WERI-Rb-1 (cell line): ENCODE measurements at regions not wholly inside any gene's neighbourhood (a gene's known extent, or its start where the extent isn't known, plus 50 kb on each side); places are given as distances from the start of the nearest gene placed in this dataset.

Experiments
- DNase-seq: peaks from one replicate; pipeline ENCODE4 v3.0.0-alpha.2; 2020
- H3K27ac ChIP-seq: fragments of 250-450 bp; sonication (Bioruptor Pico); 2 replicates; pipeline ENCODE4 v1.5.1; 2020; ENCODE audit warnings: mild to moderate bottlenecking, moderate library complexity
- H3K27me3 ChIP-seq: fragments of 250-450 bp; sonication (Bioruptor Pico); 2 replicates; pipeline ENCODE4 v1.5.1; 2021; ENCODE audit warnings: mild to moderate bottlenecking, low read depth, moderate library complexity; ENCODE audit not compliant: insufficient read depth, severe bottlenecking
- H3K36me3 ChIP-seq: fragments of 250-450 bp; sonication (Bioruptor Pico); 2 replicates; pipeline ENCODE4 v1.5.1; 2020; ENCODE audit warnings: mild to moderate bottlenecking, moderate library complexity
- H3K4me3 ChIP-seq: 2 replicates; pipeline ENCODE4 v1.5.1; 2011; ENCODE audit warnings: low read depth, mild to moderate bottlenecking, control low read depth, low read length
- H3K9me3 ChIP-seq: fragments of 250-450 bp; sonication (Bioruptor Pico); 2 replicates; pipeline ENCODE4 v1.5.1; 2021; ENCODE audit warnings: mild to moderate bottlenecking, moderate library complexity; ENCODE audit not compliant: severe bottlenecking
- CTCF ChIP-seq: IDR thresholded peaks from 2 replicates; pipeline ENCODE4 v1.5.1; 2011; ENCODE audit warnings: low read depth, mild to moderate bottlenecking, control low read depth, inconsistent platforms, low read length

- TF ChIP-seq CTCF = no peak
- Histone ChIP-seq H3K9me3 (no peaks in the 10 kb centered on the region), H3K27me3 (no peaks in the 10 kb centered on the region), H3K4me3 (no peak overlapping the region), H3K27ac (no peak overlapping the region), H3K36me3 (no peaks in the 10 kb centered on the region)
- DNase-seq = no peak
These were observed 124.8 kb downstream of the NUP35 start for GRCh38 chr2:183248866-183249567.

DNA sequence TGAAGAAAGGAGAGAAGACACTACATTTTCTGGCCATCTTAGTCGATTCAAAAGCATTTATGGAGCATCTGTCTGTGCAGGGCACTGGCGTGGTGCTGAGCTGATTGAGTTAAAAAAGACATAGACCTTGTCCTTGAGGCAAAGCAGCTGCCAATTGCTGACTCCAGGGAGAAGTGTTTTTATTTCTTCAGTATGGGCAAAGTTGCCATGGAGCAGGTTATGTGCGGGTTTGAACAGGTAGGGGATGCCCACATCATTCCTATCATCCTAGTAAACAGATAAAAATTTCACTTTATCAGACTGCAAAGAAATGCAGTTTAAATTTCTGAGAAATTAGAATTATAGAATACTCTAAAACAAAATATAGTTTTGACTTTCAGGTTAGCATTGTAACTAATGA lies 125.8 kb downstream of the NUP35 start:
- Histone ChIP-seq H3K4me3 (no peak overlapping the region), H3K27me3 (no peaks in the 10 kb centered on the region), H3K27ac (no peak overlapping the region), H3K9me3 (no peaks in the 10 kb centered on the region), H3K36me3 (no peaks in the 10 kb centered on the region)
- no peak for TF ChIP-seq CTCF
- no peak for DNase-seq

DNA sequence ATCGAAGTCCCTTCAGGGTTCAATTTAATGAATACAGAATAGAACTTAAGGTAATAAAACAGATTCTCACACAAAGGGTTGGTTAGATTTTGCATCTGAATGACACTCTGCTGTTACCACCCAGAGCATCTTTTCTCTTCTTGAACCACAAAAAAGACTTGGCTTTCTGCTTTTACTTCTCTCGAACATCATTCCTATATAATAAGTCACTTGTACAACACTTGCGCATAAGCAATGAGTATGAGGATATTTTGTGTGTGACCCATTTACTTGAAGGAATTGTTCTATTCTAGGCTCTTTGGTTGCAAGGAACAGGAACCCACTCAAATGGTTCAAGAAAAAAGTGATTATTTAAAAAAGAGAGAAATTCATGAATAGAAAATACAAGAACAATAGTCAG lies 126.2 kb downstream of the NUP35 start:
- Histone ChIP-seq H3K9me3 (no peaks in the 10 kb centered on the region), H3K27me3 (no peaks in the 10 kb centered on the region), H3K27ac (no peak overlapping the region), H3K4me3 (no peak overlapping the region), H3K36me3 (no peaks in the 10 kb centered on the region)
- no peak for DNase-seq
- TF ChIP-seq CTCF = no peak

DNA sequence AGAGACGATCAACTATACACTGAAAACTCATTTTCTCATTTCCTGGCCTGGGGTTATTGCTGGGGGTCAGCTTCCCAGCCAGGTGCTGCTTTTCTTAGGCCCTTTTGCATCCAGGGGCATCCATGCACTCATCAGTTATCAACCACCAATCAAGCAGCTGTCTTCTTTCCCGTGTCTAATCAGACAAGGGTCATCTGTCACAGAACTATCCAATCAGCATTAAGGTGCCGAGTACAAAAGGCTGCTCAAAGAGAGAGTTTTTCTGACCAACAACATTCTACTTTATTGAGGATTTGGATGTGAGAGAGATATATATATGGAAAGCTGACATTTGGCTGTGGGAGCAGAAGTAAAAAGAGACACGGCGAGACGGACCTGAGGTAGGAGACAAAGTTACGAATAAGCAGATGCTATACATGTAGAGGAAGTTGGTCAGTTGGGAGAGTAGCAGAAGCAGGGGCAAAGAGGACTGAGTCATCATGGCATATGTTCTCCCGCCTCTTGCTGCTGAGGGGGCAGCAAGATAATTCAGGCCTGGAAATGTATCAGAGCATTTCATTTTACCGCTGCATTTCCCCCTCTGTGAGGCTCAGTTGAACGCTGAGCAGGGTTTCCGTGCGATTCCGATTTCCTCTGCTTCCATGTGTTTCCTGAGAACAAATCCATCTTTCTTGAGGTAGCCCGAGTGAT lies 129.3 kb downstream of the NUP35 start:
- DNase-seq = no peak
- no peak for TF ChIP-seq CTCF
- Histone ChIP-seq H3K27ac (no peak overlapping the region), H3K36me3 (no peaks in the 10 kb centered on the region), H3K9me3 (no peaks in the 10 kb centered on the region), H3K27me3 (no peaks in the 10 kb centered on the region), H3K4me3 (no peak overlapping the region)

DNA sequence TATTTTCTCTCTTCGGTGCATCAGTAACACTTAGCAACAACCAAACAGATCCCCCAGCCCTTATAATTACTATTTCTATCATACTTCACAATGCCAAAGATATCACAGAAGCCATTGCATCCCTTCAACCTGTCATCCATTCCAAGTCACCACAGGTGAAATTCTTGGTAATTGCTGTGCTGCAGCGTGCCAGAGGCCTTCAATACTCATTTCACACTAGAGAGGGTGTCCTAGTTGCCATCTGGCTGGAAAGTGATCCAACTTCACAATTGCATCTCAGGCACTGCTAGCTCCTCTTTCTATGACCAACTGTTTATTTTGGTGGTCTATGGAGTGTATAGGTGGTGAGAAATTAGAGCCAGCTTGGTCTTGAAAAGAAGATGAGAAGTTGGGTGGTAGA lies 131.2 kb downstream of the NUP35 start:
- Histone ChIP-seq H3K36me3 (no peaks in the 10 kb centered on the region), H3K9me3 (no peaks in the 10 kb centered on the region), H3K27ac (no peak overlapping the region), H3K4me3 (no peak overlapping the region), H3K27me3 (no peaks in the 10 kb centered on the region)
- TF ChIP-seq CTCF = no peak
- no peak for DNase-seq

GRCh38 chr2:183259921-183260320 lies 135.7 kb downstream of the NUP35 start:
- TF ChIP-seq CTCF = no peak
- no peak overlapping the region for H3K27ac ChIP-seq
- H3K27me3 ChIP-seq = no peaks in the 10 kb centered on the region
- H3K36me3 ChIP-seq = no peaks in the 10 kb centered on the region
- no peak for DNase-seq
- no peaks in the 10 kb centered on the region for H3K9me3 ChIP-seq
- H3K4me3 ChIP-seq = no peak overlapping the region
